Mesenchymal stem cell (in vitro differentiated cells and primary cell): ENCODE measurements at regions not wholly inside any gene's neighbourhood (a gene's known extent, or its start where the extent isn't known, plus 50 kb on each side); places are given as distances from the start of the nearest gene placed in this dataset.

Experiments used
- DNase-seq: peaks from one replicate; pipeline ENCODE4 v3.0.0-alpha.2; 2013
- H2AFZ ChIP-seq: one replicate; pipeline ENCODE4 v1.6.1; 2013; ENCODE audit warnings: low read depth, mild to moderate bottlenecking, control low read depth, inconsistent platforms, low read length, moderate library complexity
- H2AK5ac ChIP-seq: 2 replicates; pipeline ENCODE4 v1.6.1; 2013; ENCODE audit warnings: low read length, moderate library complexity, mild to moderate bottlenecking, inconsistent platforms; ENCODE audit not compliant: severe bottlenecking
- H2BK120ac ChIP-seq: one replicate; pipeline ENCODE4 v1.6.1; 2013; ENCODE audit warnings: low read depth, mild to moderate bottlenecking, inconsistent platforms, low read length, moderate library complexity
- H2BK12ac ChIP-seq, 2 experiments: one replicate each; pipeline ENCODE4 v1.6.1; 2013; ENCODE audit warnings: inconsistent platforms in 2 of 2, low read length in 2 of 2, mild to moderate bottlenecking in 2 of 2, moderate library complexity in 2 of 2, control low read depth in 1 of 2
- H2BK15ac ChIP-seq: one replicate; pipeline ENCODE4 v1.6.1; 2013; ENCODE audit warnings: mild to moderate bottlenecking, low read depth, inconsistent platforms; ENCODE audit not compliant: poor library complexity, severe bottlenecking
- H2BK5ac ChIP-seq: 2 replicates; pipeline ENCODE4 v1.6.1; 2013; ENCODE audit warnings: low read depth, mild to moderate bottlenecking, low read length, control low read depth, inconsistent platforms; ENCODE audit not compliant: poor library complexity, severe bottlenecking
- H3K14ac ChIP-seq, 2 experiments: one replicate each; pipeline ENCODE4 v1.6.1; 2013; ENCODE audit warnings: inconsistent platforms in 2 of 2, low read length in 2 of 2, control low read depth in 1 of 2, mild to moderate bottlenecking in 1 of 2, moderate library complexity in 1 of 2
- H3K18ac ChIP-seq, 2 experiments: one replicate each; pipeline ENCODE4 v1.6.1; 2013; ENCODE audit warnings: inconsistent platforms in 2 of 2, low read length in 2 of 2, control low read depth in 1 of 2, low read depth in 1 of 2, mild to moderate bottlenecking in 1 of 2
- H3K23ac ChIP-seq, 2 experiments: one replicate each; pipeline ENCODE4 v1.6.1; 2013; ENCODE audit warnings: inconsistent platforms in 2 of 2, low read length in 2 of 2, mild to moderate bottlenecking in 2 of 2, moderate library complexity in 2 of 2, control low read depth in 1 of 2
- H3K27ac ChIP-seq: 2 replicates; pipeline ENCODE4 v1.5.1; 2013; ENCODE audit warnings: mild to moderate bottlenecking, moderate library complexity, low read length, control low read depth, inconsistent platforms; ENCODE audit not compliant: poor library complexity, severe bottlenecking
- H3K27me3 ChIP-seq, 2 experiments: 2 replicates each; pipeline versions ENCODE4 v1.6.1 to v1.7.0; 2013; ENCODE audit warnings: low read length in 2 of 2, mild to moderate bottlenecking in 2 of 2, moderate library complexity in 2 of 2, control low read depth in 1 of 2, inconsistent platforms in 1 of 2; ENCODE audit not compliant: control insufficient read depth in 1 of 2, insufficient read depth in 1 of 2
- H3K36me3 ChIP-seq, 2 experiments: 2 replicates each; pipeline versions ENCODE4 v1.6.1 to v1.7.0; 2013; ENCODE audit warnings: low read length in 2 of 2, control low read depth in 1 of 2, inconsistent platforms in 1 of 2, low read depth in 1 of 2, mild to moderate bottlenecking in 1 of 2; ENCODE audit not compliant: insufficient read depth in 2 of 2, control insufficient read depth in 1 of 2
- H3K4ac ChIP-seq, 2 experiments: one replicate each; pipeline ENCODE4 v1.6.1; 2013; ENCODE audit warnings: inconsistent platforms in 2 of 2, low read length in 2 of 2, mild to moderate bottlenecking in 2 of 2, moderate library complexity in 2 of 2, control low read depth in 1 of 2, low read depth in 1 of 2
- H3K4me1 ChIP-seq: 2 replicates; pipeline ENCODE4 v1.6.1; 2013; ENCODE audit warnings: low read depth, low read length, control low read depth; ENCODE audit not compliant: control insufficient read depth, insufficient read depth
- H3K4me2 ChIP-seq: 2 replicates; pipeline ENCODE4 v1.6.1; 2013; ENCODE audit warnings: low read length, mild to moderate bottlenecking, inconsistent platforms; ENCODE audit not compliant: poor library complexity, severe bottlenecking
- H3K4me3 ChIP-seq, 2 experiments: 2 replicates each; pipeline versions ENCODE4 v1.5.1 to v1.7.0; 2013; ENCODE audit warnings: low read length in 2 of 2, mild to moderate bottlenecking in 2 of 2, control low read depth in 1 of 2, low read depth in 1 of 2; ENCODE audit not compliant: insufficient read depth in 1 of 2
- H3K79me1 ChIP-seq: replicated peaks from 2 replicates; pipeline ENCODE4 v1.6.1; 2013; ENCODE audit warnings: mild to moderate bottlenecking, control low read depth, low read length, inconsistent platforms; ENCODE audit not compliant: poor library complexity, severe bottlenecking
- H3K9ac ChIP-seq: 2 replicates; pipeline ENCODE4 v1.7.0; 2013; ENCODE audit warnings: mild to moderate bottlenecking, low read length, moderate library complexity
- H3K9me3 ChIP-seq: 2 replicates; pipeline ENCODE4 v1.7.0; 2013; ENCODE audit warnings: mild to moderate bottlenecking, low read length; ENCODE audit not compliant: control insufficient read depth
- H4K8ac ChIP-seq: one replicate; pipeline ENCODE4 v1.6.1; 2013; ENCODE audit warnings: inconsistent platforms, mild to moderate bottlenecking, low read length, moderate library complexity
- H4K91ac ChIP-seq: one replicate; pipeline ENCODE4 v1.6.1; 2013; ENCODE audit warnings: mild to moderate bottlenecking, low read length, inconsistent platforms
- WGBS: methylation state at CpG from one replicate; pipeline ENCODE4 v1.1.7; 2013; ENCODE audit warnings: mixed read lengths; 5-methylcytosine and 5-hydroxymethylcytosine counted together

- Histone ChIP-seq H2BK5ac (no peak overlapping the region), H3K27ac (no peak overlapping the region), H2BK120ac (no peak overlapping the region), H4K91ac (no peak overlapping the region), H3K14ac (no peak overlapping the region), H3K23ac (no peak overlapping the region), H3K4me1 (no peaks in the 10 kb centered on the region), H3K36me3 (no peaks in the 10 kb centered on the region), H2AFZ (no peak overlapping the region), H3K9ac (no peak overlapping the region), H3K18ac (no peak overlapping the region), H3K9me3 (no peaks in the 10 kb centered on the region), H2AK5ac (no peak overlapping the region), H3K27me3 (peaks cover 0 to 12% of the 10 kb centered on the region in 2 experiments), H3K79me1 (no peaks in the 10 kb centered on the region), H2BK12ac (no peak overlapping the region), H3K4ac (no peak overlapping the region), H4K8ac (no peak overlapping the region), H3K4me2 (no peak overlapping the region), H2BK15ac (no peak overlapping the region), H3K4me3 (no peak overlapping the region)
- no peak for DNase-seq
- no CpG with 5 or more reads among the region's 2 CpGs for WGBS
These were observed 379.0 kb downstream of the NOVA1 start for GRCh38 chr14:26218861-26219260.

GRCh38 chr14:26217778-26218177 lies 380.1 kb downstream of the NOVA1 start:
- Histone ChIP-seq H2AFZ (no peak overlapping the region), H3K9me3 (no peaks in the 10 kb centered on the region), H2BK12ac (no peak overlapping the region), H3K14ac (no peak overlapping the region), H2BK5ac (no peak overlapping the region), H4K8ac (no peak overlapping the region), H3K23ac (no peak overlapping the region), H3K27ac (no peak overlapping the region), H3K9ac (no peak overlapping the region), H2BK120ac (no peak overlapping the region), H3K79me1 (no peaks in the 10 kb centered on the region), H3K36me3 (no peaks in the 10 kb centered on the region), H3K4me3 (no peak overlapping the region), H3K4ac (no peak overlapping the region), H4K91ac (no peak overlapping the region), H3K18ac (no peak overlapping the region), H3K4me1 (no peaks in the 10 kb centered on the region), H2BK15ac (no peak overlapping the region), H3K27me3 (peaks cover 0 to 12% of the 10 kb centered on the region in 2 experiments), H2AK5ac (no peak overlapping the region), H3K4me2 (no peak overlapping the region)
- DNase-seq, result no peak
- no CpG with 5 or more reads among the region's 2 CpGs for WGBS

GRCh38 chr14:26216786-26217185 lies 381.0 kb downstream of the NOVA1 start:
- no peak for DNase-seq
- H3K23ac ChIP-seq, result no peak overlapping the region
- H2BK5ac ChIP-seq, result no peak overlapping the region
- 80% methylated on average over 3 of the region's 5 CpGs for WGBS
- no peaks in the 10 kb centered on the region for H3K4me1 ChIP-seq
- H2BK12ac ChIP-seq, result no peak overlapping the region
- no peak overlapping the region for H3K18ac ChIP-seq
- no peak overlapping the region for H3K27ac ChIP-seq
- no peak overlapping the region for H3K9ac ChIP-seq
- no peak overlapping the region for H2AFZ ChIP-seq
- H3K36me3 ChIP-seq, result no peaks in the 10 kb centered on the region
- H2AK5ac ChIP-seq, result no peak overlapping the region
- H3K4me2 ChIP-seq, result no peak overlapping the region
- no peaks in the 10 kb centered on the region for H3K9me3 ChIP-seq
- H4K8ac ChIP-seq, result no peak overlapping the region
- H2BK15ac ChIP-seq, result no peak overlapping the region
- no peak overlapping the region for H3K4ac ChIP-seq
- H2BK120ac ChIP-seq, result no peak overlapping the region
- H3K14ac ChIP-seq, result no peak overlapping the region
- peaks cover 0 to 17% of the 10 kb centered on the region in 2 experiments for H3K27me3 ChIP-seq
- no peak overlapping the region for H3K4me3 ChIP-seq
- H4K91ac ChIP-seq, result no peak overlapping the region
- H3K79me1 ChIP-seq, result no peaks in the 10 kb centered on the region

GRCh38 chr14:26213846-26214575 lies 383.8 kb downstream of the NOVA1 start:
- H3K4me3 ChIP-seq, result no peak overlapping the region
- no peak overlapping the region for H2BK120ac ChIP-seq
- H3K4ac ChIP-seq, result no peak overlapping the region
- H3K27me3 ChIP-seq, result peaks cover 3 to 27% of the 10 kb centered on the region in 2 experiments
- no peaks in the 10 kb centered on the region for H3K9me3 ChIP-seq
- H3K36me3 ChIP-seq, result no peaks in the 10 kb centered on the region
- no peak overlapping the region for H2BK5ac ChIP-seq
- no peak overlapping the region for H3K9ac ChIP-seq
- no CpG with 5 or more reads among the region's 1 CpG for WGBS
- no peak overlapping the region for H4K8ac ChIP-seq
- no peak overlapping the region for H3K18ac ChIP-seq
- no peaks in the 10 kb centered on the region for H3K4me1 ChIP-seq
- H3K4me2 ChIP-seq, result no peak overlapping the region
- no peak for DNase-seq
- no peak overlapping the region for H3K27ac ChIP-seq
- H3K79me1 ChIP-seq, result no peaks in the 10 kb centered on the region
- no peak overlapping the region for H3K14ac ChIP-seq
- no peak overlapping the region for H2BK15ac ChIP-seq
- no peak overlapping the region for H3K23ac ChIP-seq
- H2AK5ac ChIP-seq, result no peak overlapping the region
- no peak overlapping the region for H4K91ac ChIP-seq
- H2AFZ ChIP-seq, result no peak overlapping the region
- H2BK12ac ChIP-seq, result no peak overlapping the region
